HG03575 (cell line): ENCODE measurements at regions not wholly inside any gene's neighbourhood (a gene's known extent, or its start where the extent isn't known, plus 50 kb on each side); places are given as distances from the start of the nearest gene placed in this dataset.

Experiments
- ATAC-seq: cut with Tn5 transposase; IDR thresholded peaks from one replicate; pipeline ENCODE4 v1.9.1; 2021; ENCODE audit not compliant: unreplicated experiment, insufficient number of reproducible peaks, low FRiP score; ENCODE audit errors: extremely low read depth

DNA sequence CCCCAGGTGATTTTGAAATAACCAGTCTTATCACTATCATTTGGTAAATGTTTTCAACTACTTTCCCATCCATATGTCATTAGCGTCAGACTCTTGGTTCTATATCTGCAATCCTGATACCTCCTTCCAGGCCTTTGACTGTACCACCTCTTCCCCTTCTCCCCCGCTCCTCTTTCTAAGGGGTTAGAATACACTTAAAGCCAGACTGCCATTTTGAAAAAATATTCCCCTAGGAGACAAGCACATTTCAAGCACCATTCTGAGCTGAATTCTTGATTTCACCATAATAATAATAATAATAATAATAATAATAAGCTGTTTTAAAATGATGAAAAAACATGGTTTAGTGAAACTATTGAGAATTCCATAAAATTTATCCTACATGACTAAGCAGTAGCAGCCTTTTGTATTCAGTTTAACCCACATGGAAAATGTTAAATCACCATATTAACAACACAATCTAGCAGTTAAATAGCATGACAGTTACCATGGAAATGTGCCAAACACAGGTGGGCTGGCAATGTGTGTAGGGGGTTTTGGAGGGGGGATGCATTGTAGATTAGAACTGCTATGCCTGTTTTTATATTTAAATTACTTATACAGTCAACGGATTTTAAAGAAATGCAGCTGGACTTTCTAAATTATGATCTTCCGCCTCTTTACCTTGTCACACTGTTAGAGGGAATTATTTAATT is 480.2 kb upstream of the DEPDC1 start:
- no peak for ATAC-seq

DNA sequence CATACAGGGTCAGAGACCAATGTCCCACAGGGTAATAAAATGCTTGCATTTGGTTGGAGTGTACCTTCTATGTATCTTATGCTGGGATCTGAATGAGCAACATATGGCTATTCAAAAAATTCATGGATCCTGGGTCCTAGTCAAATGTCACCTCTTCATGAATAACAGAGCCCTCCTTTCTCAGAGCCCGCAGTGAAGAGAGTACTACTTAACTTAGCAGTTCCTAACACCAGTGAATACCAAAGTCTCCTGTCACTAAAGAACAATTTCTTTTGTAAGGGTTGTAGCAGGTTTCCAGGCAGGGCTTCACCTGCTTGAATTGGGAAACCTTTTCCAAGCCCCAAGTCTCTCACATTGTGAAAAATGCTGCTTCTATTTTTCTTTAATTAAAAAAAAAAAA is 483.0 kb upstream of the DEPDC1 start:
- ATAC-seq: no peak

DNA sequence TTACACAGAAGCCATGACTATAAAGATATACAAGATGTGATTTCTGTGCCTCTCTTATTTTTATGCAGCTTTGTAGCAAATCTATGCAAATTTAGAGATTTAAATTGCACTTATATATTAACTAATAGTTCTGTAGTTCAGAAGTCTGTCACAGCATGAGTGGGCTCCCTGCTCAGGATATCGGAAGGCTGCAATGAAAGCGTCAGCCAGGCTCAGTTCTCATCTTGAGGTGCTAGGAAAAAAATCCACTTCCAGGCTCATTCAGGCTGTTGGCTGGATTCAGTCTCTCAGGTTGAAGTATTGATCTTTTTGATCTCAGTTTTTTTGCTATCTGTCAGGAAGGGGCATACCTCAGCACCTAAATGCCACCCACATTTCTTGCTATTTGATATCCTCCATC is 487.4 kb upstream of the DEPDC1 start:
- ATAC-seq: no peak

DNA sequence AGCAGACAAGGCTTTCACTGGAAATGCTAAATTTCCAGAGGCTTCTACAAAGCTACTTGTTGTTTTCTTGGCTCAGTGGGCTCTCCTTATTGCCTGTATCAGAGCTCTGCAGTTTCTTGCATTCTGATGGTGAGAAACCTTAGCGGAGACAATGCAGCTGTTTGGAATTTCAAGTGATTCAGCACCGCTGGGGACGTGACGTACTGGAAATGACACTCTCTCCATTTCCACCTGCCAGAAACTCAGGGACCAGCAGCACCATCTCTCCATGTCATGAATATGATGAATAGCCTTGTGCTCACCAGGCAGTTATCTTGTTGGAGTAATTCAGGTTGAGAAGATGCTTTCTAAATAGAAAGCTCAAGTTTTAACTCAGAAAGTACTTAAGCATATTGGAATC is 497.2 kb upstream of the DEPDC1 start:
- no peak for ATAC-seq

DNA sequence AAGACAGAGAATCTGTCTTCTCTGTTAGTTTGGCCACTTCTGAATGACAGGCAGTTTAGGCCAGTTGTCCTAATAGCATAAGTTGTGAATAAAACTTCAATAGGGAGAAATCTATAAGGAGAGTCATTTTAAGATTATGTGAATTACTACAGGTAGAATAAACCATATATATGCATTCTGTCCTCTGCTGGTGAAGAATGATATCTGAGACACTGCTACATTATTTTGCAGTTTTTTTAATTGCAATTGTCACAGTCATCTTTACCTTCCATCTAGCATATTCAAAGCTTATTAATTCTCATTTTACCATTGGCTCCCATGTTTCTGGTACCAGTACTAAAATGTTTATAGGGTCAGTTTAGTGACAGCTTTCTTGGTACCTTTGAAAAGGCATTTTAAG is 519.6 kb upstream of the DEPDC1 start:
- ATAC-seq: no peak

DNA sequence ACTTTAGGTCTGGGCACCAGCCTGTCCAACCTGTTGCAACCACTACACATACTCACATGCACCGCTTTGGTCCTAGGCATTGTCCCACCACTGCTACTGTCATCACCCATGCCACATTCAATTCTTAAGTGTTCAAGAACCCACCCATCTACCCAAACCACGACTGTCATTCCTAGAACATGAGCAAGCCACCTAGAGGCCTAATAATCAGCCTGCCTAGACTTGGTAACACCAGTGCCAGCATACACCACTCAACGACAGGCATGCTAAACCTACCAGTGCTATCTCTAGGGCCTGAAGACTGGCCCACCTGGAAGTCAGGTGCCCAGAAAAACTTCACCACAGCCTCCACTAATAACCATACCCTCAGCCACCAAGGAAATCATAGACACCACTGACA is 532.8 kb upstream of the DEPDC1 start:
- ATAC-seq: no peak

DNA sequence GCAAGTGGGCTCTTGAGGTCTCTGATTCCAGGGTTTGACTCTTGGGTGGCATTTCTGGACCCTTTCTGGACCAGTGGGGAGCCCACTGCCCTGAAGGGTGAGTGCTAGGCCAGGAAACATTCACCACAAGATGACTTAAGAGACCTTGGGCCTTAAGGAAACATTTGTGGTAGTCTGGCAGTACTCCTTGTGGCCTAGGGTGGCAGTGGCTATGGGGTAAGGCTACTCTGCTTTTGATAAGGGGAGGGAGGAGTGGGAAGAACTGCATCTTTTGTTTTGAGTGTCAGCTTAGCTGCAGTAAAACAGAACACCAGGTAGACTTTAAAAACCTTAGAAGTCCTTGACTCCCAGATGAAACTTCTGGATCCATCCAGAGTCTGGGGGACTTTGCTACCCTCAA is 529.3 kb upstream of the LRRC7 start:
- no peak for ATAC-seq

DNA sequence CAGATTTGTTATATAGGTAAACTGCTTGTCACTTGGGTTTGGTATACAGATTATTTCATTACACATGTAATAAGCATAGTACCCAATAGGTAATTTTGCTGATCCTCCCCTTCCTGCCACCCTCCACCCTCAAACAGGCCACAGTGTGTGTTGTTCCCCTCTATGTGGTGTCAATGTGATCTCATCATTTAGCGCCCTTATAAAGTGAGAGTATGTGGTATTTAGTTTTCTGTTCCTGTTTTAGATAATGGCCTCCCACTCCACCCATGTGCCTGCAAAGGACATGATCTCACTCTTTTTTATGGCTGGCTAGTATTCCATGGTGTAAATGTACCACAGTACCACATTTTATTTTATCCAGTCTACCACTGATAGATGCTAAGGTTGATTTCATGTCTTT is 522.1 kb upstream of the LRRC7 start:
- ATAC-seq: no peak

DNA sequence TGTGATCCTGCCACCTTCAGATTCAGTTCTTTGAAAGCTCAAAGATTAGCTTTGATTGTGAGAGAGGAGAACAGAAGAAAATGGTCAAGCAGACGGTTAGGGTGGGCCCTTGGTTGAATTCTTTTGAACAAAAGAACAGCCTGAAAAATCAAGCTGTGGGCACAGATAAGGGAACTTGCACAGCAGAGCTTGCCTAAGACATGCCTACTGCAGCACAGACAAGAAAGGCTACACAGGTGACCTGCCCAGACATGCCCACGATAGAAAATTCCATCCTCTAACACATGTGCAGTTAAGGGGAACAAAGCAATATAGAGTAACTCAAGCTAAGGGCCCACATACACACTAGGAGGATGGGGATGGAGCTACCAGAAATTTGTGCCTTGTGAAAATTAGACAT is 512.5 kb upstream of the LRRC7 start:
- ATAC-seq: no peak

DNA sequence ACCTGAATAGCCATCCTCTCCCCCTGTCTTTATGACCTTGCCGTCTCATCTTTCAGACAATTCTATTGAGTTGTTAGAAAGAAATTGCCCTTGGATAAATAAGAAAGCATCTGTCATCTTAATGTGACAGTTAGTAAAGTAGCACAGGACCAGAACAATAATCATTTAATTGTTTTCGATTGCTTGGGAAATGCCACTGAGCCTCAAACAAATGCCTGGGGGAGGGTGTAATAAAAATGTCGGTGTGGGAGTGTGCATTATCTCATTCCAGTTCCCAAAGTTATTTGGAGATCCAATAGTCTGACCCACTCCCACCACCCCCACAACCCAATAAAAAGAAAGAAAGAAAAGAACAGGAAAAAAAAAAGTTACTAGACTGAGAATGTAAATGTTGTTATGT is 509.3 kb upstream of the LRRC7 start:
- no peak for ATAC-seq

DNA sequence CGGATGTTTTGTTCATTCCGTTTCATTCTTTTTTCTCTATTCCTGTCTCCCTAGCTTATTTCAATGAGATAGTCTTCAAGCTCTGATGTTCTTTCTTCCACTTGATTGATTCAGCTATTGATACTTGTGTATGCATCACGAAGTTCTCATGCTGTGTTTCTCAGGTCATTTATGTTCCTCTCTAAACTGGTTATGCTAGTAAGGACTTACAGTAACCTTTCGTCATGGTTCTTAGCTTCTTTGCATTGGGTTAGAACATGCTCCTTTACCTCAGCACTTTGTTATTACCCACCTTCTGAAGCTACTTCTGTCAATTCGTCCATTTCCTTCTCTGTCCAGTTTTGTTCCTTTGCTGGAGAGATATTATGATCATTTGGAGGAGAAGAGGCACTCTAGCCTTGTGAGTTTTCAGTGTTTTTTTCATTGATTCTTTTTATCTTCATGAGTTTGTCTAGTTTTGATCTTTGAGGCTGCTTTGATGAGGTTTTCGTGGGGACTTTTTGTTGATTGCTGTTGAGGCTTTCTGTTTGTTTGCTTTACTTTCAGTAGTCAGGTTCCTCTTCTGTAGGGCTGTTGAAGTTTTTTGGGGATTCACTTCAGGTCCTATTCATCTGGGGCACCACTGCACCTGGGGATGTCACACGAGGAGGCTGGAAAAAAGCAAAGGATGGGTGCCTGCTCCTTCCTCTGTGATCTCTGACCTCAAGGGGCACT is 496.9 kb upstream of the LRRC7 start:
- no peak for ATAC-seq

DNA sequence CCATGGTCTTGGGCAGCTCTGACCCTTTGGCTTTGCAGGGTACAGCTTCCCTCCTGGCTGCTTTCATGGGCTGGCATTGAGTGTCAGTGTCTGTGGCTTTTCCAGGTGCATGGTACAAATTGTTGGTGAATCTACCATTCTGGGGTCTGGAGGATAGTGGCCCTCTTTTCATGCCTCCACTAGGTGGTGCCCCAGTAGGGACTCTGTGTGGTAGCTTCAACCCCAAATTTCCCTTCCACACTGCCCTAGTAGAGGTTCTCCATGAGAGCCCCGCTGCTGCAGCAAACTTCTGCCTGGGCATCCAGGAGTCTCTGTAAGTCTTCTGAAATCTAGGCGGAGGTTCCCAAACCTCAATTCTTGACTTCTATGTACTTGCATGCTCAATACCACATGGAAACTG is 494.5 kb upstream of the LRRC7 start:
- no peak for ATAC-seq

DNA sequence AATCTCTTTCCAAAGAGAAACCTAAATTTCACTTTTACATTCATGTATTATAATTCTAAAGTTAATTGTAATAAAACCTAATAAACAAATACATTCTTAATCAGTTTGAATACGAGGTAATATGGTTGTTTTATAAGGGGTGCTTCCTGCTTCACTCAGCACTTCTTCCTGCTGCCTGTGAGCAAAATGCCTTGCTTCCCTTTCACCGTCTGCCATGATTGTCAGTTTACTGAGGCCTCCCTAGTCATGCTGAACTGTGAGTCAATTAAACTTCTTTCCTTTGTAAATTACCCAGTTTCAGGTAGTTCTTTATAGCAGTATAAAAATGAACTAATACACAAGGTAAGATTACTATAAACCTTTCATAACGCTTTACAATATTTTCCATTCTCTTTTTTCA is 491.1 kb upstream of the LRRC7 start:
- no peak for ATAC-seq

DNA sequence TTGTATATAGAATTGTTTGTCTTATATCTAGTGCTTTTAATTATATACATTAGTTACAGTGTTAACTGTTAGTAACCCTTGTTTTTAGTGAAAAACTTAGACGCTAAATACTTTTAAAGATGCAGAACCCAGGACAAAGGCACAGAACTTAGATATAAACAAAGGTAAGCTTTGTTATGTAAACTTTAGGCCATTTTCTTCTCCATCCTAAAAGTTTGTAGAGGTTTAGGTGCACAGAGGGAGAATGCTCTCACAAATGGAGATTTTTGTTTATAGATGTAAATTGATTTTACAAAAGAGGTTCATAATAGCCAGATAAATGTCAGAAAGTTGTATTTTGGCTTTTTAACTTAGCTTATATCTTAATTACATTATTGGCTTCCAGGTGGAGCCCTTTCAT is 490.5 kb upstream of the LRRC7 start:
- ATAC-seq: no peak

DNA sequence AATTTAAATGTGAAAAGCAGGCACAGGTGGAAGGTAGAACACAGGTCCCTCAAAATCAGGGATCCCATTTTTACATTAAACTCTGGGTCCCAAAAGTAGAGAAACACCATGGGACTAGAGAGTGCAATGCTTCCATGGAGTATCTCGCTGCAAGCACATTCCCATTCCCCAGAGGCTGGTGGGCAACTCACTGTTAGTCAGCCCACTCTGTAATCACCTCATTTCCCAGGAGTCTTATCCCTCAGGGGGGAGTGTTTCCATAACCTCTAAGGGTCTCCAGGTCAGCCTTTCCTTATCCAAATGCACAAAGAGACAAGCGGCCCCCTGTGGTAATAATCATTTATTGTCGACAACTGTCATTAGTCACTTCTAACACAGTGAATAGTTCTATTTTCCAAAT is 490.1 kb upstream of the LRRC7 start:
- ATAC-seq: no peak

DNA sequence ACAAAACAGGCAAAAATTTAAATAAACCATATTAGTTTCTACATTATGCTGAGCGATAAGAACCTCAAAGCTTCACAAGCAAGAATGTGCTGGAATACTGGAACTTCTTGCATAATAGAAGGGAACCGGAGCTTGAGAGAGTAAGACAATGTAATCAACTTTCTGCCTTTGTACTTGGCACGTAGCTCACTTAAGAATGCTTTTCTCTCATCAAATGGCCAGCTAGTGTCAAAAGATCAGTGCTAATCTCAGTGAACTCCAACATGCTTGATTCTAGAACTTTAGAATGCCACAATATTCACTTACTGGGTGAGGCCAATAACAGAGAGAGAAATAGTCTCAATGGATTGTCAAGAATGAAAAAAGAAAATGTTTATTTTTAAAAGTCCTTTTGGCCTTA is 486.1 kb upstream of the LRRC7 start:
- ATAC-seq: no peak

DNA sequence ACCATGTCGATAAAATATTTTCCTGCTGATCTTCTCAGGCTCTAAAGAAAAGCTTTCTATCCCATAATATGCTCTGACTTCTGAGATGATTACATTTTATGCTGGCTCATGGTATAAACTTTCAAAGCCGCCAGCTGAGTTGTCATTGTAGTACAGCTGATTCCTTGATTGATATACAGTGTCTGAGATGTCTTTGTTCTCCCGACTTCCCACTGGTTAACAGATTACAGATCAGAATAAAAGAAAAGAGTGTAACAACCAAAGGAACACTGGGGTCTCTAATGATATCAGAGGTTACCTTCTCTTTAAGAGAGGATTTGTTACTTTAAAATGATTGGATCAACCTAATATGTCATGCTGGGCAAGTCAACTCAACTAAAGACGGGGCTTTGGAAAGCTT is 485.4 kb upstream of the LRRC7 start:
- no peak for ATAC-seq

DNA sequence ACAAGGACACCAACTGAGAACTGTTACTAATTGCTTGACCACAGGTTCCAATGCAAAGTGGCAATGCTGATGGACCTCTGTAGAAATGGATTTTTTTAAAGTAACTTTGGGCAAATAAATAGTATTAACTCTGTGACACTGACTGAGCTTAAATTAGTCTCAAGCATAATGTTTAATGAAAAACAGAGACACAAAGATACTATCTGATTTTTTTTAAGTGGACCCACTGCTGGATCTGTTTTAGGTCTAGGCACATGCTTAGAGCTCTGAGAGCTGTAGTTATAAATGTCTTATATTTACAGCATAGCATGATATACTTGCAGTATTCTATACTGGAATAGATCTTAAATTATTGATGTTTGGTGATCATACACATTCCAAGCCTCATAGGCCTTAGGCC is 481.6 kb upstream of the LRRC7 start:
- no peak for ATAC-seq

DNA sequence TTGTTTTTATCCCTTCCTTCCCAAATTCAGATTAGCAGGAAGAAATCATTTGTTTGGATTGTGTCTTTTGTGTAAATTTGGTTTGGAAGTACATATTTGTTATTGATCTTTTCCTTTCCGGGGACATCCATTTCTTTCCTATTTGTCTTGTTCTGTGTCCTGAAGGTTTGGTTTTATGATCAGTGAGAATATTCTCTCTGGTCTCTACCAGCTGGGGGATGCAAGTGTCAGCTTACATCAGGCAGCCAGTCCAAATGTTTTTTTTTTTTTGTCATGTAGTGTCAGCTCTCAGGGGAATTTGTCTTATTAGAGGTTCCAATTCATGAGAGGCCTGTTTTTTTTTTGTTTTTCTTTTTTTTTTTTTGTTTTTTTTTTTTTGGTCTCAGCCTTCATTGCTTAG is 479.2 kb upstream of the LRRC7 start:
- ATAC-seq: no peak

DNA sequence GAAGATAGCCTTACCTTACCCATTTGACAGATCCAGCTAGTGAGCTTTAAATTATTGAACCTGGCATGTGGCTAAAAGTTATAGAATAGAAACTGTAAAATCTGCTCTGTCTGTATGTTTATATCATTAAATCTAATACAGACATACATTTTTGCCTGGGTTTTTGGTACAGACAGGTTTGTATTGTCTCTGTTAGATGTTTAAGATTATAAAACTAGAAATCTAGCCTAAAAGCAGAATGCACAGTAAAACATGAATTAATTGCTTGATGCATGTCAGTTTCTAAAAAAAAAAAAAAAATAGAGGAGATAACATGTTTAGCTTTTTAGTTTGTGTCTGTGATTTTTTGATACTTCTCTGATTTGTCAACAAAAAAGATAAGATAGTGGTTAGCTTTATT is 477.6 kb upstream of the LRRC7 start:
- ATAC-seq: no peak

DNA sequence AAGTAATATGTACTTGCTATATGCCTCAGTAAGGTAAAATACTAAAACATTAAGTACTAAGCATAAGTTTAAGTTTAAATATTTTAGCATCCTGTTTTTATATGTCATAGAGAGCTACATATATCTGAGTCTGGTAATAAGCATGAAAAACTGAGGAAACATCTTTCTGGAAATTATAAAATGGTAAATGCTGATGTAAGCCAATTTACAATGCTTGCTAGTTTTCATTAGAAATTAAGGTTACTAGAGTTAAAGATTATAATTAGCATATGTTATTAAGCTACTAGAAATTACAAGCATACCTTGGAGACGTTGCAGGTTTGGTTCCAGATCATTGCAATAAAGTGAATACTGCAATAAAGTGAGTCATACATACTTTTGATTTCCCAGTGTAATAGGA is 477.0 kb upstream of the LRRC7 start:
- no peak for ATAC-seq
